HepG2 (cell line): ENCODE measurements at regions not wholly inside any gene's neighbourhood (a gene's known extent, or its start where the extent isn't known, plus 50 kb on each side); places are given as distances from the start of the nearest gene placed in this dataset.
A peak's percentile ranks its signal among the peaks of the same experiment; 100 is the strongest.

ENCODE experiments used
- ATAC-seq: fragments of 200-7000 bp; cut with Tn5 transposase; 3 replicates; pipeline ENCODE4 v1.9.1; 2020; ENCODE audit warnings: mild to moderate bottlenecking, moderate library complexity
- BruUV-seq: library from RNA; stranded (reverse); fragments of 400-500 nt; replicated peaks from 2 replicates; lab custom pipeline; 2021; lab: Mats Ljungman, UMichigan
- CTCF ChIA-PET: fragments of 300-600 bp; formaldehyde crosslinking; extraction: SDS; loops from one replicate; lab custom pipeline; 2021; ENCODE audit warnings: low total read pairs, inconsistent platforms, low intra/inter-chr PET ratio; lab: Yijun Ruan, JAX
- POLR2A ChIA-PET: fragments of 350-600 bp; sonication (Branson Sonifier 250); formaldehyde crosslinking; loops from one replicate; lab custom pipeline; 2020; ENCODE audit warnings: antibody characterized with exemption, inconsistent platforms; lab: Yijun Ruan, JAX
- DNase-seq: peaks from one replicate; pipeline ENCODE4 v3.0.0-alpha.2; 2015; ENCODE audit warnings: low spot score
- FAIRE-seq: peaks from 3 replicates; lab custom pipeline; 2011; peaks lifted over from hg19 to GRCh38; lab: Jason Lieb, UNC
- H2AFZ ChIP-seq: one replicate; pipeline ENCODE4 v1.6.1; 2011; ENCODE audit warnings: low read length, inconsistent platforms
- H3K27ac ChIP-seq: fragments of 300-600 bp; 3 replicates; pipeline ENCODE4 v1.8.0; 2011; ENCODE audit warnings: mixed run types, mild to moderate bottlenecking, mixed read lengths, low read length, inconsistent platforms; ENCODE audit not compliant: insufficient read depth; ENCODE audit errors: extremely low read length
- H3K27me3 ChIP-seq, 2 experiments: fragments of 200-600 bp in 1 of 2; 2 replicates in 1 of 2; 3 replicates in 1 of 2; pipeline versions ENCODE4 v1.6.0 to v1.8.0; 2011; ENCODE audit warnings: low read length in 2 of 2, mild to moderate bottlenecking in 2 of 2, moderate library complexity in 2 of 2, inconsistent platforms in 1 of 2; ENCODE audit not compliant: insufficient read depth in 2 of 2, control insufficient read depth in 1 of 2
- H3K36me3 ChIP-seq, 2 experiments: fragments of 200-600 bp in 1 of 2; replicated peaks in 1 of 2; 2 replicates in 1 of 2; 3 replicates in 1 of 2; pipeline versions ENCODE4 v1.5.1 to v1.8.0; 2011; ENCODE audit warnings: low read length in 2 of 2, inconsistent platforms in 1 of 2; ENCODE audit not compliant: insufficient read depth in 2 of 2, control insufficient read depth in 1 of 2
- H3K4me1 ChIP-seq: 2 replicates; pipeline ENCODE4 v1.5.1; 2012; ENCODE audit warnings: low read length, inconsistent platforms; ENCODE audit not compliant: insufficient read depth
- H3K4me2 ChIP-seq: 2 replicates; pipeline ENCODE4 v1.6.0; 2011; ENCODE audit warnings: low read depth, low read length, inconsistent platforms
- H3K4me3 ChIP-seq, 3 experiments: fragments of 200-600 bp in 1 of 3; sonication (generic), shearing (Covaris generic) in 1 of 3; replicated peaks in 1 of 3; 2 replicates each; pipeline ENCODE4 v1.5.1; 2011 to 2016; ENCODE audit warnings: low read length in 3 of 3, inconsistent platforms in 2 of 3, low read depth in 2 of 3, mild to moderate bottlenecking in 2 of 3, control low read depth in 1 of 3, mixed read lengths in 1 of 3; ENCODE audit not compliant: insufficient read depth in 1 of 3
- H3K79me2 ChIP-seq: one replicate; pipeline ENCODE4 v1.6.1; 2011; ENCODE audit warnings: low read length, inconsistent platforms; ENCODE audit not compliant: insufficient read depth
- H3K9ac ChIP-seq: 2 replicates; pipeline ENCODE4 v1.6.0; 2011; ENCODE audit warnings: mild to moderate bottlenecking, low read depth, low read length, inconsistent platforms; ENCODE audit not compliant: insufficient read depth
- H3K9me3 ChIP-seq: 2 replicates; pipeline ENCODE4 v1.5.1; 2012; ENCODE audit warnings: mild to moderate bottlenecking, low read length
- H4K20me1 ChIP-seq: 2 replicates; pipeline ENCODE4 v1.6.0; 2011; ENCODE audit warnings: inconsistent platforms, mild to moderate bottlenecking, low read length, moderate library complexity; ENCODE audit not compliant: insufficient read depth
- CEBPB ChIP-seq: IDR thresholded peaks from 2 replicates; pipeline ENCODE4 v1.6.1; 2011; ENCODE audit warnings: low read depth, low read length, improper control_type of control experiment, borderline replicate concordance
- CREM ChIP-seq, 2 experiments: sonication (generic) in 1 of 2; formaldehyde crosslinking in 1 of 2; IDR thresholded peaks; 2 replicates each; pipeline versions ENCODE4 v1.4.0 to v1.6.1; 2016 to 2020; ENCODE audit warnings: antibody characterized with exemption in 1 of 2, mild to moderate bottlenecking in 1 of 2, missing genetic modification reagents in 1 of 2
- KAT8 ChIP-seq: IDR thresholded peaks from 2 replicates; pipeline ENCODE4 v1.6.1; 2016; ENCODE audit warnings: missing genetic modification reagents, missing compliant biosample characterization
- MED1 ChIP-seq: sonication (generic); formaldehyde crosslinking; IDR thresholded peaks from 2 replicates; pipeline ENCODE4 v1.4.0; 2020; ENCODE audit warnings: missing genetic modification reagents
- MED8 ChIP-seq: sonication (generic); formaldehyde crosslinking; IDR thresholded peaks from 2 replicates; pipeline ENCODE4 v1.8.1; 2023; ENCODE audit warnings: mild to moderate bottlenecking, missing genetic modification reagents; ENCODE audit not compliant: insufficient replicate concordance
- NCOR1 ChIP-seq: fragments of 200-600 bp; sonication (generic); IDR thresholded peaks from 2 replicates; pipeline ENCODE4 v1.7.0; 2017; ENCODE audit warnings: antibody characterized with exemption, low read length, borderline replicate concordance
- PRMT3 ChIP-seq: sonication (generic); formaldehyde crosslinking; IDR thresholded peaks from 2 replicates; pipeline ENCODE4 v1.8.1; 2022; ENCODE audit warnings: low read depth, mild to moderate bottlenecking, moderate library complexity, missing genetic modification reagents, borderline replicate concordance
- RAD51 ChIP-seq: fragments of 450-650 bp; IDR thresholded peaks from 2 replicates; pipeline ENCODE4 v1.6.1; 2016; ENCODE audit warnings: borderline replicate concordance
- SMC3 ChIP-seq: IDR thresholded peaks from 2 replicates; pipeline ENCODE4 v1.6.1; 2011; ENCODE audit warnings: low read length, improper control_type of control experiment
- SUZ12 ChIP-seq: fragments of 150-350 bp; IDR thresholded peaks from 2 replicates; pipeline ENCODE4 v1.6.1; 2014; ENCODE audit warnings: low read depth, low read length
- YEATS2 ChIP-seq: sonication (generic); formaldehyde crosslinking; IDR thresholded peaks from 2 replicates; pipeline ENCODE4 v1.4.0; 2020; ENCODE audit warnings: missing genetic modification reagents, borderline replicate concordance
- ZKSCAN5 ChIP-seq: sonication (generic); formaldehyde crosslinking; IDR thresholded peaks from 2 replicates; pipeline ENCODE4 v1.5.1; 2020; ENCODE audit warnings: mild to moderate bottlenecking, missing genetic modification reagents
- ZNF160 ChIP-seq: sonication (generic); formaldehyde crosslinking; IDR thresholded peaks from 2 replicates; pipeline ENCODE4 v1.8.0; 2022; ENCODE audit warnings: mild to moderate bottlenecking, inconsistent platforms, missing genetic modification reagents
- ZNF317 ChIP-seq: sonication (generic); formaldehyde crosslinking; IDR thresholded peaks from 2 replicates; pipeline ENCODE4 v1.5.0; 2020; ENCODE audit warnings: mild to moderate bottlenecking, missing genetic modification reagents
- ZNF337 ChIP-seq: sonication (generic); formaldehyde crosslinking; IDR thresholded peaks from 2 replicates; pipeline ENCODE4 v1.5.1; 2020; ENCODE audit warnings: missing genetic modification reagents, low read depth, mild to moderate bottlenecking, borderline replicate concordance
- ZNF468 ChIP-seq: sonication (generic); formaldehyde crosslinking; IDR thresholded peaks from 2 replicates; pipeline ENCODE4 v1.8.0; 2022; ENCODE audit warnings: mild to moderate bottlenecking, moderate library complexity, missing genetic modification reagents
- ZNF569 ChIP-seq: sonication (generic); formaldehyde crosslinking; IDR thresholded peaks from 2 replicates; pipeline ENCODE4 v1.5.0; 2020; ENCODE audit warnings: mild to moderate bottlenecking, missing genetic modification reagents, moderate library complexity, borderline replicate concordance
- ZNF674 ChIP-seq: sonication (generic); formaldehyde crosslinking; IDR thresholded peaks from 2 replicates; pipeline ENCODE4 v1.5.0; 2020; ENCODE audit warnings: low read depth, mild to moderate bottlenecking, missing genetic modification reagents
- ZNF777 ChIP-seq: sonication (generic); formaldehyde crosslinking; IDR thresholded peaks from 2 replicates; pipeline ENCODE4 v1.4.0; 2020; ENCODE audit warnings: missing genetic modification reagents
- WGBS: methylation state at CpG from one replicate; pipeline ENCODE4 v1.1.6; 2017; ENCODE audit warnings: low lambda C conversion rate; 5-methylcytosine and 5-hydroxymethylcytosine counted together
- in situ Hi-C: cut with HindIII; loops from 2 replicates; pipeline ENCODE4 v1.10.0; 2017; ENCODE audit warnings: low pct_unique_long_range_greater_than_20kb; ENCODE audit not compliant: extremely low pct_ligation_motif_present
- intact Hi-C: fragments of 100-400 bp; cut with micrococcal nuclease; formaldehyde crosslinking; loops from one replicate; pipeline ENCODE4 v1.10.0; 2022; ENCODE audit not compliant: unreplicated experiment

GRCh38 chr6:113694278-113695077 lies 162.7 kb upstream of the MARCKS start (continued):
- TF ChIP-seq ZNF160 (CRISPR knock-in tag): no peak
- TF ChIP-seq ZNF468 (CRISPR knock-in tag): no peak

DNA sequence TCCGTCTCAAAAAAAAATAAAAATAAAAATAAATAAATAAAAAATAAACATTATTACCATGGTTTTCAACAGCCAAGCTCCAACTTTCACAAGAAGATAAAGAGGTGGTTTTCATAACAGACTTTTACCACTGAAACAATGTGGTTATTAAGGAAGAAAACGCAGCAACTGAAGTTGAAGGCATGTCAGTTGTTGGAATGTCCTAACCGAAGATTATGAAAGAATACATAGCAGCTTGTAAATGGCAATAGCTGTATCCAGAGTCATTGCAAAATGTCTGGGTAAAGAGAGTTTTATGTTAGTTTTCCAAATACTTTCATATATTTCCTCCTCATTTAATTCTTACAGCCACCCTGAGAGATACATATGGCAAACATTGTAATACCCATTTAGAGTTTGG lies 161.6 kb upstream of the MARCKS start:
- H3K79me2 ChIP-seq: no peaks in the 10 kb centered on the region
- no peak overlapping the region for H2AFZ ChIP-seq
- H3K4me3 ChIP-seq: no peak overlapping the region
- H3K27me3 ChIP-seq: no peaks in the 10 kb centered on the region
- BruUV-seq: no TSS peak
- no peaks in the 10 kb centered on the region for H3K36me3 ChIP-seq
- WGBS: 41% methylated on average over 3 of the region's 3 CpGs
- H3K4me2 ChIP-seq: peak overlapping the region; percentile 18; the same call in 1 of the 2 replicates
- no peak for ATAC-seq
- H4K20me1 ChIP-seq: no peaks in the 10 kb centered on the region
- H3K9ac ChIP-seq: no peak overlapping the region
- in situ Hi-C loops (loop anchor here (10.0 kb wide), 1 partner anchor 159 kb away; the partner anchor contains the start of gene MARCKS), intact Hi-C loops (loop anchor here (10.0 kb wide), 1 partner anchor 159 kb away; the partner anchor contains the start of gene MARCKS)
- no peak for FAIRE-seq
- DNase-seq: peak; percentile 24
- peak; percentile 32; the same call in 1 of the 2 replicates for TF ChIP-seq CEBPB
- no peak for TF ChIP-seq CREM (IDR thresholded peaks at IDR 0.05)
- no peak for TF ChIP-seq CREM (CRISPR knock-in tag; IDR thresholded peaks at IDR 0.05)
- ChIA-PET CTCF (no interaction called here), POLR2A (interaction anchor here (2.1 kb wide), 1 partner anchor 163 kb away, joined by 8 read pairs; no protein-coding TSS in a partner anchor)
- H3K9me3 ChIP-seq: no peaks in the 10 kb centered on the region
- peak overlapping the region; percentile 12 for H3K27ac ChIP-seq
- peaks cover 41% of the 10 kb centered on the region for H3K4me1 ChIP-seq

DNA sequence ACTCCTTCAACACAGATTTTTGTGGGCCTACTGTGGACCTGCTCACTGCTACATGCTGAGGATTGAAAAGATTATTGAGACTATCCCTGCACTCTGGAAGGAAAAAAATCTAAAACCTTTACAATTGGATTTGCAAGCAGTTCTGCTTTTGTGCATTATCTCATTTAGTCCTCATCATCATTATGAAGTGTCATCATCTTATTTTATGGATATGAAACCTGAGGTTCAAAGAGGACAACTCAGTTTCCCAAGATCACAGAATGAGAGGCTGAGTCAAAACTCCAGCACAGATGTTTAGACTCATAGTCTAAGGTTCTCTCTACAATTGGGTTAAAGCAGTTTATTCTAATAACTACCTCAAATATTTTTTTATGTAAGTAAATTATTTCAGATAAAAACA lies 160.2 kb upstream of the MARCKS start:
- H2AFZ ChIP-seq: no peak overlapping the region
- no peaks in the 10 kb centered on the region for H3K9me3 ChIP-seq
- no peak overlapping the region for H3K4me3 ChIP-seq
- in situ Hi-C loops: loop anchor here (10.0 kb wide), 1 partner anchor 158 kb away; the partner anchor contains the start of gene MARCKS
- no peaks in the 10 kb centered on the region for H3K36me3 ChIP-seq
- H4K20me1 ChIP-seq: no peaks in the 10 kb centered on the region
- no peaks in the 10 kb centered on the region for H3K27me3 ChIP-seq
- H3K4me2 ChIP-seq: no peak overlapping the region
- ChIA-PET CTCF (no interaction called here), POLR2A (no interaction called here)
- intact Hi-C loops: loop anchor here (10.0 kb wide), 1 partner anchor 158 kb away; the partner anchor contains the start of gene MARCKS
- ATAC-seq (no peak), DNase-seq (no peak), FAIRE-seq (no peak)
- H3K4me1 ChIP-seq: peaks cover 49% of the 10 kb centered on the region
- no peaks in the 10 kb centered on the region for H3K79me2 ChIP-seq
- H3K27ac ChIP-seq: no peak overlapping the region
- no TSS peak for BruUV-seq
- no peak overlapping the region for H3K9ac ChIP-seq
- TF ChIP-seq YEATS2 (CRISPR knock-in tag): no peak
- TF ChIP-seq ZNF569 (CRISPR knock-in tag): no peak
- TF ChIP-seq ZNF777 (CRISPR knock-in tag): no peak
- TF ChIP-seq ZNF674 (CRISPR knock-in tag): no peak
- no peak for TF ChIP-seq MED8 (CRISPR knock-in tag)
- TF ChIP-seq ZNF317 (CRISPR knock-in tag): no peak
- no peak for TF ChIP-seq MED1 (CRISPR knock-in tag)
- no peak for TF ChIP-seq PRMT3 (CRISPR knock-in tag)
- TF ChIP-seq RAD51: no peak
- TF ChIP-seq KAT8: no peak
- TF ChIP-seq ZNF337 (CRISPR knock-in tag): no peak
- TF ChIP-seq SUZ12: no peak
- TF ChIP-seq SMC3: no peak
- TF ChIP-seq ZKSCAN5: no peak
- no peak for TF ChIP-seq NCOR1
